H1 (cell line): ENCODE measurements at regions not wholly inside any gene's neighbourhood (a gene's known extent, or its start where the extent isn't known, plus 50 kb on each side); places are given as distances from the start of the nearest gene placed in this dataset.

Experiments used
- CHD7 ChIP-seq: fragments of 300-600 bp; sonication (generic); IDR thresholded peaks from 2 replicates; pipeline ENCODE4 v1.7.1; 2012; ENCODE audit warnings: low read length, moderate library complexity, mild to moderate bottlenecking, inconsistent platforms; ENCODE audit not compliant: insufficient replicate concordance
- E2F6 ChIP-seq: IDR thresholded peaks from 2 replicates; pipeline ENCODE4 v1.6.1; 2012; ENCODE audit warnings: inconsistent platforms
- HDAC6 ChIP-seq: IDR thresholded peaks from one replicate; pipeline ENCODE4 v1.7.1; 2012; ENCODE audit warnings: low read depth, mild to moderate bottlenecking, inconsistent platforms, low read length, moderate library complexity
- SP1 ChIP-seq: IDR thresholded peaks from 2 replicates; pipeline ENCODE4 v1.6.1; 2011; ENCODE audit warnings: low read depth, low read length
- TAF1 ChIP-seq: IDR thresholded peaks from 2 replicates; pipeline ENCODE4 v1.6.1; 2011; ENCODE audit warnings: mild to moderate bottlenecking, low read depth, low read length
- USF2 ChIP-seq: IDR thresholded peaks from 2 replicates; pipeline ENCODE4 v1.6.1; 2011; ENCODE audit warnings: low read length, improper control_type of control experiment

- no peak for TF ChIP-seq E2F6
- TF ChIP-seq TAF1 = no peak
- TF ChIP-seq HDAC6 = no peak
- TF ChIP-seq SP1 = no peak
- TF ChIP-seq USF2 = no peak
- no peak for TF ChIP-seq CHD7
Measured at GRCh38 chr4:58776627-58777026, 1666.4 kb upstream of the IGFBP7 start (continued).
